Liver (tissue), 8 donors: ENCODE measurements at regions not wholly inside any gene's neighbourhood (a gene's known extent, or its start where the extent isn't known, plus 50 kb on each side); places are given as distances from the start of the nearest gene placed in this dataset.

ENCODE experiments used
- DNase-seq: peaks from one replicate; pipeline ENCODE4 v3.0.0-alpha.2; 2017; ENCODE audit warnings: low spot score
- H3K27ac ChIP-seq, 2 donors: one replicate each; pipeline ENCODE4 v1.7.0; 2013; ENCODE audit warnings: inconsistent platforms in 2 of 2, low read length in 2 of 2, control low read depth in 1 of 2, low read depth in 1 of 2, mild to moderate bottlenecking in 1 of 2
- H3K27me3 ChIP-seq, 4 donors: one replicate each; pipeline versions ENCODE4 v1.6.1 to v1.7.0; 2013; ENCODE audit warnings: low read length in 3 of 4, inconsistent platforms in 1 of 4, mild to moderate bottlenecking in 1 of 4, moderate library complexity in 1 of 4; ENCODE audit not compliant: control insufficient read depth in 4 of 4, insufficient read depth in 4 of 4
- H3K36me3 ChIP-seq, 4 donors: one replicate each; pipeline versions ENCODE4 v1.6.1 to v1.7.0; 2013; ENCODE audit warnings: low read length in 3 of 4, mild to moderate bottlenecking in 3 of 4, low read depth in 1 of 4, moderate library complexity in 1 of 4; ENCODE audit not compliant: control insufficient read depth in 4 of 4, insufficient read depth in 3 of 4
- H3K4me1 ChIP-seq, 4 donors: one replicate each; pipeline versions ENCODE4 v1.6.1 to v1.7.0; 2013; ENCODE audit warnings: low read length in 3 of 4, mild to moderate bottlenecking in 3 of 4, moderate library complexity in 1 of 4; ENCODE audit not compliant: control insufficient read depth in 4 of 4, insufficient read depth in 4 of 4
- H3K4me3 ChIP-seq, 3 donors: one replicate each; pipeline versions ENCODE4 v1.6.1 to v1.7.0; 2013; ENCODE audit warnings: low read length in 3 of 3, control low read depth in 1 of 3, low read depth in 1 of 3, mild to moderate bottlenecking in 1 of 3
- H3K9ac ChIP-seq, 2 donors: one replicate each; pipeline ENCODE4 v1.7.0; 2013; ENCODE audit warnings: low read length in 2 of 2, mild to moderate bottlenecking in 2 of 2, moderate library complexity in 2 of 2, control low read depth in 1 of 2, low read depth in 1 of 2
- H3K9me3 ChIP-seq, 4 donors: one replicate each; pipeline versions ENCODE4 v1.6.1 to v1.7.0; 2013; ENCODE audit warnings: low read length in 3 of 4; ENCODE audit not compliant: control insufficient read depth in 4 of 4
- EGR1 ChIP-seq, 2 donors: IDR thresholded peaks; 2 replicates each; pipeline ENCODE4 v1.6.1; 2016 to 2018; ENCODE audit warnings: antibody characterized with exemption in 2 of 2, low read depth in 2 of 2
- FOXA1 ChIP-seq: IDR thresholded peaks from 2 replicates; pipeline ENCODE4 v1.6.1; 2016; ENCODE audit warnings: antibody characterized with exemption
- GABPA ChIP-seq, 2 donors: IDR thresholded peaks in 1 of 2; conservative IDR thresholded peaks in 1 of 2; 2 replicates each; pipeline ENCODE4 v1.6.1; 2016; ENCODE audit warnings: antibody characterized with exemption in 2 of 2, mild to moderate bottlenecking in 1 of 2, moderate library complexity in 1 of 2
- HNF4A ChIP-seq, 2 donors: conservative IDR thresholded peaks; 2 replicates each; pipeline ENCODE4 v1.6.1; 2016; ENCODE audit warnings: antibody characterized with exemption in 2 of 2, mild to moderate bottlenecking in 2 of 2
- HNF4G ChIP-seq: IDR thresholded peaks from 2 replicates; pipeline ENCODE4 v1.6.1; 2016; ENCODE audit warnings: antibody characterized with exemption
- JUND ChIP-seq, 2 donors: IDR thresholded peaks; 2 replicates each; pipeline ENCODE4 v1.6.1; 2016; ENCODE audit warnings: antibody characterized with exemption in 2 of 2
- NR2F2 ChIP-seq: IDR thresholded peaks from 2 replicates; pipeline ENCODE4 v1.6.1; 2016; ENCODE audit warnings: antibody characterized with exemption
- RAD21 ChIP-seq, 2 donors: IDR thresholded peaks; 2 replicates each; pipeline ENCODE4 v1.6.1; 2016; ENCODE audit warnings: antibody characterized with exemption in 2 of 2, mild to moderate bottlenecking in 2 of 2
- RXRA ChIP-seq, 2 donors: IDR thresholded peaks; 2 replicates each; pipeline ENCODE4 v1.6.1; 2017 to 2018; ENCODE audit warnings: antibody characterized with exemption in 2 of 2, mild to moderate bottlenecking in 1 of 2
- SP1 ChIP-seq: IDR thresholded peaks from 2 replicates; pipeline ENCODE4 v1.6.1; 2018; ENCODE audit warnings: antibody characterized with exemption, mild to moderate bottlenecking
- TAF1 ChIP-seq: conservative IDR thresholded peaks from 2 replicates; pipeline ENCODE4 v1.6.1; 2016; ENCODE audit warnings: antibody characterized with exemption, mild to moderate bottlenecking
- YY1 ChIP-seq: IDR thresholded peaks from 2 replicates; pipeline ENCODE4 v1.6.1; 2016; ENCODE audit warnings: antibody characterized with exemption, mild to moderate bottlenecking
- WGBS: extraction: QIAGEN DNeasy Blood & Tissue Kit; methylation state at CpG from one replicate; pipeline ENCODE4 v1.1.7; 2013; 5-methylcytosine and 5-hydroxymethylcytosine counted together
- TF ChIP-seq, protein P1 (sequence below): IDR thresholded peaks from 2 replicates; pipeline ENCODE4 v1.6.1; 2016; ENCODE audit warnings: antibody characterized with exemption
- TF ChIP-seq, protein P2 (sequence below): IDR thresholded peaks from 2 replicates; pipeline ENCODE4 v1.6.1; 2016; ENCODE audit warnings: antibody characterized with exemption, mild to moderate bottlenecking
- TF ChIP-seq, protein P3 (sequence below): fragments of 150-350 bp; IDR thresholded peaks from 2 replicates; pipeline ENCODE4 v1.5.1; 2017; ENCODE audit warnings: improper control_type of control experiment, low read depth, low read length; ENCODE audit not compliant: missing input control
- TF ChIP-seq, protein P4 (sequence below): IDR thresholded peaks from 2 replicates; pipeline ENCODE4 v1.6.1; 2016; ENCODE audit warnings: antibody characterized with exemption
- donor health status: healthy.
- donor health status: healthy.
- donor health status: healthy.
- donor health status: healthy.
- donor health status: healthy.

DNA sequence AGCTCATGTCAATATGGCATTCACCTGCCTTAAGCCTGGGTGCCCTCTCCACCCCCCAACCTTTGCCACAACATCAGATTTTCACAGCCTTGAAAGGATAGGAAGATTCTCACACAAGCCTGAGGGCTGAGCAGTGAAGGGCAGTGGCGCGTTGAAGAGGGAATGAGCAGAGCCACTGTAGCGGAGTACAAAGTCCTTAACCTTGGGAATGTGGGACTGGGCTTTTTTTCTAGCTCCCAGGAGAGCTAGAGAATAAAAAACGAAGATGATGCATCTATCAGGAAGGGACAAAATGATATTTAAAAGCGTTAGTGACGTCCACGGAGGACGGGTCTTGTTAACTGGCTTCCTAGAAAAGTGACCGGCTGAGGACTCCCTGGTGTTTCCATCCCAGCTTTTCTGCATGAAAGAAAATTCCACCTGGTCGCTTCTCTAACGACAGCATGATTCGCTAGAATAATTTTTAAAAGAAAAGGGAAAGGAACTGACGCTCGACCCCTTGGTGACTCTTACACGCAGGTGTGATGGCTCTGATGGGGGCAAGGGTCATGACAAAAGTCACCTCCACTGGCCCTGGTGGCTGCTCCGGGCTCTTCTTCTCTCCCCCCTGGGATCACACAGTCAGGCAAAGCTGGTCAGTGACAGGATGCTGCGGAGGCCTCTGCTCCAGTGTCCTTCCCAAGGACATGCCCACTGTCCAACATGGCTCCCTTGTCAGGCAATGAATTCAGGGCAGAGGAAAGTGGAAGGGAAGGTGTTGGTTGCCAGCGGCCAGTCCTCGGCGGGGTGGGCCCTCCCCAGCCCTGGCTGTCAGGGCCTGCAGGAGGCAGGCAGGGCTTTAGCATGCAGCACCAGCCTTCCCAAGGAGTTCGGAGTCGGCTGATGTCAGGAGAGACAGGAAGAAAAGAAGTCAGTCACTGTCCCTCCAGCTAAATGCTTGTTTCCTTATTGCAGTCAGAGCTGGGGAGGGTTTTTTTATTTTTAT lies 58.4 kb upstream of the IRX3 start:
- peaks cover 0 to 3% (median 0%) of the 10 kb centered on the region in 4 donors for H3K9me3 ChIP-seq
- TF ChIP-seq, protein P1, sequence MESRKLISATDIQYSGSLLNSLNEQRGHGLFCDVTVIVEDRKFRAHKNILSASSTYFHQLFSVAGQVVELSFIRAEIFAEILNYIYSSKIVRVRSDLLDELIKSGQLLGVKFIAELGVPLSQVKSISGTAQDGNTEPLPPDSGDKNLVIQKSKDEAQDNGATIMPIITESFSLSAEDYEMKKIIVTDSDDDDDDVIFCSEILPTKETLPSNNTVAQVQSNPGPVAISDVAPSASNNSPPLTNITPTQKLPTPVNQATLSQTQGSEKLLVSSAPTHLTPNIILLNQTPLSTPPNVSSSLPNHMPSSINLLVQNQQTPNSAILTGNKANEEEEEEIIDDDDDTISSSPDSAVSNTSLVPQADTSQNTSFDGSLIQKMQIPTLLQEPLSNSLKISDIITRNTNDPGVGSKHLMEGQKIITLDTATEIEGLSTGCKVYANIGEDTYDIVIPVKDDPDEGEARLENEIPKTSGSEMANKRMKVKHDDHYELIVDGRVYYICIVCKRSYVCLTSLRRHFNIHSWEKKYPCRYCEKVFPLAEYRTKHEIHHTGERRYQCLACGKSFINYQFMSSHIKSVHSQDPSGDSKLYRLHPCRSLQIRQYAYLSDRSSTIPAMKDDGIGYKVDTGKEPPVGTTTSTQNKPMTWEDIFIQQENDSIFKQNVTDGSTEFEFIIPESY, result no peak
- TF ChIP-seq FOXA1, result no peak
- TF ChIP-seq RAD21 (IDR thresholded peaks at IDR 0.05), result no peak
- TF ChIP-seq HNF4A (conservative IDR thresholded peaks at IDR 0.05), result no peak
- TF ChIP-seq, protein P2, sequence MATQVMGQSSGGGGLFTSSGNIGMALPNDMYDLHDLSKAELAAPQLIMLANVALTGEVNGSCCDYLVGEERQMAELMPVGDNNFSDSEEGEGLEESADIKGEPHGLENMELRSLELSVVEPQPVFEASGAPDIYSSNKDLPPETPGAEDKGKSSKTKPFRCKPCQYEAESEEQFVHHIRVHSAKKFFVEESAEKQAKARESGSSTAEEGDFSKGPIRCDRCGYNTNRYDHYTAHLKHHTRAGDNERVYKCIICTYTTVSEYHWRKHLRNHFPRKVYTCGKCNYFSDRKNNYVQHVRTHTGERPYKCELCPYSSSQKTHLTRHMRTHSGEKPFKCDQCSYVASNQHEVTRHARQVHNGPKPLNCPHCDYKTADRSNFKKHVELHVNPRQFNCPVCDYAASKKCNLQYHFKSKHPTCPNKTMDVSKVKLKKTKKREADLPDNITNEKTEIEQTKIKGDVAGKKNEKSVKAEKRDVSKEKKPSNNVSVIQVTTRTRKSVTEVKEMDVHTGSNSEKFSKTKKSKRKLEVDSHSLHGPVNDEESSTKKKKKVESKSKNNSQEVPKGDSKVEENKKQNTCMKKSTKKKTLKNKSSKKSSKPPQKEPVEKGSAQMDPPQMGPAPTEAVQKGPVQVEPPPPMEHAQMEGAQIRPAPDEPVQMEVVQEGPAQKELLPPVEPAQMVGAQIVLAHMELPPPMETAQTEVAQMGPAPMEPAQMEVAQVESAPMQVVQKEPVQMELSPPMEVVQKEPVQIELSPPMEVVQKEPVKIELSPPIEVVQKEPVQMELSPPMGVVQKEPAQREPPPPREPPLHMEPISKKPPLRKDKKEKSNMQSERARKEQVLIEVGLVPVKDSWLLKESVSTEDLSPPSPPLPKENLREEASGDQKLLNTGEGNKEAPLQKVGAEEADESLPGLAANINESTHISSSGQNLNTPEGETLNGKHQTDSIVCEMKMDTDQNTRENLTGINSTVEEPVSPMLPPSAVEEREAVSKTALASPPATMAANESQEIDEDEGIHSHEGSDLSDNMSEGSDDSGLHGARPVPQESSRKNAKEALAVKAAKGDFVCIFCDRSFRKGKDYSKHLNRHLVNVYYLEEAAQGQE, result no peak
- no peak for TF ChIP-seq NR2F2
- TF ChIP-seq SP1, result no peak
- TF ChIP-seq TAF1, result no peak
- TF ChIP-seq EGR1 (IDR thresholded peaks at IDR 0.05; ENCODE audit: low read depth in 2 of 2), result no peak
- no peak for TF ChIP-seq YY1
- TF ChIP-seq, protein P3, sequence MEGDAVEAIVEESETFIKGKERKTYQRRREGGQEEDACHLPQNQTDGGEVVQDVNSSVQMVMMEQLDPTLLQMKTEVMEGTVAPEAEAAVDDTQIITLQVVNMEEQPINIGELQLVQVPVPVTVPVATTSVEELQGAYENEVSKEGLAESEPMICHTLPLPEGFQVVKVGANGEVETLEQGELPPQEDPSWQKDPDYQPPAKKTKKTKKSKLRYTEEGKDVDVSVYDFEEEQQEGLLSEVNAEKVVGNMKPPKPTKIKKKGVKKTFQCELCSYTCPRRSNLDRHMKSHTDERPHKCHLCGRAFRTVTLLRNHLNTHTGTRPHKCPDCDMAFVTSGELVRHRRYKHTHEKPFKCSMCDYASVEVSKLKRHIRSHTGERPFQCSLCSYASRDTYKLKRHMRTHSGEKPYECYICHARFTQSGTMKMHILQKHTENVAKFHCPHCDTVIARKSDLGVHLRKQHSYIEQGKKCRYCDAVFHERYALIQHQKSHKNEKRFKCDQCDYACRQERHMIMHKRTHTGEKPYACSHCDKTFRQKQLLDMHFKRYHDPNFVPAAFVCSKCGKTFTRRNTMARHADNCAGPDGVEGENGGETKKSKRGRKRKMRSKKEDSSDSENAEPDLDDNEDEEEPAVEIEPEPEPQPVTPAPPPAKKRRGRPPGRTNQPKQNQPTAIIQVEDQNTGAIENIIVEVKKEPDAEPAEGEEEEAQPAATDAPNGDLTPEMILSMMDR, result no peak
- TF ChIP-seq GABPA (IDR thresholded peaks at IDR 0.05 in 1 of 2, conservative IDR thresholded peaks at IDR 0.05 in 1 of 2), result no peak
- no peak for TF ChIP-seq JUND (IDR thresholded peaks at IDR 0.05)
- no peak for TF ChIP-seq RXRA (IDR thresholded peaks at IDR 0.05)
- TF ChIP-seq, protein P4, sequence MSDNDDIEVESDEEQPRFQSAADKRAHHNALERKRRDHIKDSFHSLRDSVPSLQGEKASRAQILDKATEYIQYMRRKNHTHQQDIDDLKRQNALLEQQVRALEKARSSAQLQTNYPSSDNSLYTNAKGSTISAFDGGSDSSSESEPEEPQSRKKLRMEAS, result no peak
- TF ChIP-seq HNF4G, result no peak
- no peak overlapping the region for H3K27ac ChIP-seq
- H3K36me3 ChIP-seq, result no peaks in the 10 kb centered on the region
- H3K4me3 ChIP-seq, result no peak overlapping the region
- H3K27me3 ChIP-seq, result no peaks in the 10 kb centered on the region
- 72% methylated on average over 22 of the region's 22 CpGs for WGBS
- no peak for DNase-seq
- no peaks in the 10 kb centered on the region for H3K4me1 ChIP-seq
- no peak overlapping the region for H3K9ac ChIP-seq
